ENCODE measurements at regions not wholly inside any gene's neighbourhood (a gene's known extent, or its start where the extent isn't known, plus 50 kb on each side); places are given as distances from the start of the nearest gene placed in this dataset.

DNA sequence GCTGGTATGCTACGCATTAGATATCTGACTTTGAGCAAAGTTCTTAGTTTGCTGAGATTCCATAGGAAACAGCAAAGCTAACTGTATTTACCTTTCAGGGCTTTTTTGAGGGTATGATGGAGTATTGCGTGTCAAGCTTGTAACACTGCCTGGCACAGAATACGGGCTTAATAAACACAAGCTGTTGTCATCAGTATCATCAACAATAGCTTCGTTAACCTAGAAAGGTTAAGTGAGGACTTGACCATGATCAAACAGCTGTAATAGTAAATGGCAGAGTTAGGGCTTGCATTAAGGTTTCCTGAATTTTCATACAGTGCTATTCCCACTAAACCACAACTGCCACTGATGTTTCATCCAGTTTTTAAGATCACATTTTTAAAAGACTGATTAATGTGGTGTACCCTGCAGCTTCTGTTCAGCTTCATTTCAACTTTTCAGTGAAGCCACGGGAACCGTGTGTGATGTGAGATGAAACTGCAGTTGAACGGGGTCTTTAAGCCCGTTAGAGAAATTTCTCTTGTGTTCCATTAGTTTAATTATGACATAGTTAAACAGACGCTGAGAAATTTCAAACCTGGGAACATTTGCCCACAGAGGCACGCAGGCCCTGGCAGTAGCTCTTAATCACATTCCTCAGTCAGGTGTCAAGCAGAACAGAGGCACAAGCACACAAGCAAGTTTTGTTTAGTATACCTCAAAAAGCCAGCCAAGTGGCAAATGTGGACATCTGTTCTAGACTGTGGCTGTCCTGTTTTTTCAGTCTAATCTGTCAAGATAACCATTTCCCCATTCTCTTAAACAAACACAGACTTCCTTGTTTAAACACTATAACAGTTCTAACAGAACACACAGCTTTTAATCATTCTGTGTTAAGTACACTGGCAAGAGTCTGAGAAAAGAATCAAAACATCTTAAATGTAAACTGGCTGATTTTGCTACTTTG, 147.1 kb downstream of the ZNF608 start:
- H3K79me1 ChIP-seq (ENCODE audit: low read length) = no peaks in the 10 kb centered on the region
- H3K18ac ChIP-seq (ENCODE audit: low read length) = peak overlapping the region; percentile 65
- H4K8ac ChIP-seq (ENCODE audit: low read depth, low read length) = no peak overlapping the region
- no peak overlapping the region for H3K4me3 ChIP-seq (ENCODE audit: low read length)
- H3K4ac ChIP-seq (ENCODE audit: low read depth, low read length) = peak overlapping the region; percentile 78
- H3K4me1 ChIP-seq (ENCODE audit: control insufficient read depth, low read depth, low read length) = peaks cover 6% of the 10 kb centered on the region
- no peak overlapping the region for H3K56ac ChIP-seq (ENCODE audit: low read length)
- no peaks in the 10 kb centered on the region for H3K36me3 ChIP-seq (ENCODE audit: control insufficient read depth, insufficient read depth, low read length)
- no peak overlapping the region for H2AK5ac ChIP-seq (ENCODE audit: low read length)
- no CpG with 5 or more reads among the region's 10 CpGs for WGBS (ENCODE audit: extremely low coverage, insufficient coverage, low lambda C conversion rate)
- no peak overlapping the region for H3K4me2 ChIP-seq (ENCODE audit: low read length)
- no peak overlapping the region for H2BK15ac ChIP-seq (replicated peaks; ENCODE audit: low read depth)
- H3K23ac ChIP-seq (ENCODE audit: low read length) = no peak overlapping the region
- H4K5ac ChIP-seq (ENCODE audit: low read length) = no peak overlapping the region
- no peaks in the 10 kb centered on the region for H3K79me2 ChIP-seq (ENCODE audit: control insufficient read depth, insufficient read depth, low read length)
- no peak overlapping the region for H3K27ac ChIP-seq (ENCODE audit: low read depth, low read length)
- H3K27me3 ChIP-seq (ENCODE audit: insufficient read depth, low read length, poor library complexity) = no peaks in the 10 kb centered on the region
- DNase-seq = no peak
- no peak overlapping the region for H2BK5ac ChIP-seq (ENCODE audit: low read length)
- H3K9ac ChIP-seq (ENCODE audit: low read length) = no peak overlapping the region
- H2BK120ac ChIP-seq (ENCODE audit: low read depth, low read length) = no peak overlapping the region

DNA sequence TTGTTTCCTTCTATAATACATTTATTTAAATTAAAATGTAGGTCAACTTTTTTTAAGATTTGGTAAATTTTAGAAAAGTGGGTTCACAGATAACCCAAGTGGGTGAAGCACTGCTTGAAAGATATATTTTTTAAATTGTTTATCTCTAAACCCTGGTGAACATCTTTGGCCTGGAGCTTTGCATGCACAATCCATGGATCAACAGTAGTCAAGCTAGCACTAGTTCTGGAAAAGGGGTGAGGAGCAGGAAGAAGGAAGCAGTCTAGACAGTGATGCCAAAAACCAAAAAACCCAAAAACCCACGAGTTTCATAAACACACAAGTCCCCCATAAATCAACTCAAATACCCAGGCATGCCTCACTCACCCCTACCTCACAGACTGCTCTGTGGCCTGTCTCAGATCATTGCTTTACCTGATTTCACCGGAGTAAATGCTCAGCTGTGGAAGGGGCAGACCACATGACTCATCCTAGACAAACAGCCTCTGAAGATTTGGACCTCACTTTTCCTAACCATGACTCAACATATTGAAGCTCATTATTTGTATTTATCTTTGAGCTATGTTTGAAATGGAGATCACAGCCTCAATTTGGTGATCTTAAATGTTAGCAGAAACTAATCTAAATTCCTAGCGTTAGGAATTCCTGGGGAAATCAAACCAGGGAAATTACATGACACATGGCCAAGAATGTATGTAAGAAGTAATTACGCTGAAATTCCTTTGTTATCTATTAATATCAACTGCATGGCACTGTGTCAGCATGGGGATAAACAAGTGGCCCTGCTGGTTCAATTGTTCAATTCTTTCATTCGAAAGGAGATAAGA, 149.6 kb downstream of the ZNF608 start:
- H3K4ac ChIP-seq (ENCODE audit: low read depth, low read length) = no peak overlapping the region
- no CpG with 5 or more reads among the region's 5 CpGs for WGBS (ENCODE audit: extremely low coverage, insufficient coverage, low lambda C conversion rate)
- peak overlapping the region; percentile 93 for H2AK5ac ChIP-seq (ENCODE audit: low read length)
- peak overlapping the region; percentile 92 for H2BK5ac ChIP-seq (ENCODE audit: low read length)
- no peak overlapping the region for H2BK15ac ChIP-seq (replicated peaks; ENCODE audit: low read depth)
- H3K79me1 ChIP-seq (ENCODE audit: low read length) = no peaks in the 10 kb centered on the region
- H3K56ac ChIP-seq (ENCODE audit: low read length) = peak overlapping the region; percentile 72
- H3K4me2 ChIP-seq (ENCODE audit: low read length) = no peak overlapping the region
- H3K36me3 ChIP-seq (ENCODE audit: control insufficient read depth, insufficient read depth, low read length) = no peaks in the 10 kb centered on the region
- DNase-seq = peak; percentile 91
- peaks cover 6% of the 10 kb centered on the region for H3K4me1 ChIP-seq (ENCODE audit: control insufficient read depth, low read depth, low read length)
- H2BK120ac ChIP-seq (ENCODE audit: low read depth, low read length) = no peak overlapping the region
- H4K8ac ChIP-seq (ENCODE audit: low read depth, low read length) = no peak overlapping the region
- no peaks in the 10 kb centered on the region for H3K27me3 ChIP-seq (ENCODE audit: insufficient read depth, low read length, poor library complexity)
- H3K9ac ChIP-seq (ENCODE audit: low read length) = no peak overlapping the region
- H4K5ac ChIP-seq (ENCODE audit: low read length) = peak overlapping the region; percentile 36
- peak overlapping the region; percentile 0 for H3K27ac ChIP-seq (ENCODE audit: low read depth, low read length)
- H3K23ac ChIP-seq (ENCODE audit: low read length) = no peak overlapping the region
- no peak overlapping the region for H3K18ac ChIP-seq (ENCODE audit: low read length)
- no peak overlapping the region for H3K4me3 ChIP-seq (ENCODE audit: low read length)
- H3K79me2 ChIP-seq (ENCODE audit: control insufficient read depth, insufficient read depth, low read length) = no peaks in the 10 kb centered on the region

DNA sequence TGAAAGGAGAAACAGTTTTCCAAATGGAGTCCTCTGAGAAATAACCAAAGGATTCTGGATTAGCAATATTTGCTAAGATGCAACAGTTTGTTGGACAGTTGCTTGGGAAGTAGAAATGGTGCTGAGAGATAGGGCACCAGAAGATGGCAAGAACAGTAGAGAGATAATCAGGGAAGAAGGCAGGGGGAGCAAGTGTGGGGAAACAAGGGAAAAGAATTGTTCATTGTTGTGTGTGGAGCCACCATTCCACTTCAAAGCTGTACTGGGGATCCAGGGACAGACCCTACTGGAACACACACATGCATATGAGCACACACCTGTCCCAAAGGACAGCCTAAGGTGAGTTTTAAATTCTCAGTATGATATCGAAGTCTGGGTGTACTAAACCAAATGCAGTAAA, 152.5 kb downstream of the ZNF608 start:
- no peak overlapping the region for H3K4ac ChIP-seq (ENCODE audit: low read depth, low read length)
- H3K27me3 ChIP-seq (ENCODE audit: insufficient read depth, low read length, poor library complexity) = no peaks in the 10 kb centered on the region
- no peak overlapping the region for H3K27ac ChIP-seq (ENCODE audit: low read depth, low read length)
- DNase-seq = no peak
- no peaks in the 10 kb centered on the region for H3K36me3 ChIP-seq (ENCODE audit: control insufficient read depth, insufficient read depth, low read length)
- no peaks in the 10 kb centered on the region for H3K79me2 ChIP-seq (ENCODE audit: control insufficient read depth, insufficient read depth, low read length)
- no peak overlapping the region for H3K4me2 ChIP-seq (ENCODE audit: low read length)
- no peak overlapping the region for H3K9ac ChIP-seq (ENCODE audit: low read length)
- H2BK5ac ChIP-seq (ENCODE audit: low read length) = no peak overlapping the region
- no peak overlapping the region for H2BK15ac ChIP-seq (replicated peaks; ENCODE audit: low read depth)
- WGBS (ENCODE audit: extremely low coverage, insufficient coverage, low lambda C conversion rate) = no CpG with 5 or more reads among the region's 1 CpG
- H2BK120ac ChIP-seq (ENCODE audit: low read depth, low read length) = no peak overlapping the region
- H2AK5ac ChIP-seq (ENCODE audit: low read length) = no peak overlapping the region
- peak overlapping the region; percentile 32 for H3K18ac ChIP-seq (ENCODE audit: low read length)
- peaks cover 4% of the 10 kb centered on the region for H3K4me1 ChIP-seq (ENCODE audit: control insufficient read depth, low read depth, low read length)
- H3K56ac ChIP-seq (ENCODE audit: low read length) = no peak overlapping the region
- no peak overlapping the region for H4K8ac ChIP-seq (ENCODE audit: low read depth, low read length)
- no peak overlapping the region for H4K5ac ChIP-seq (ENCODE audit: low read length)
- no peak overlapping the region for H3K23ac ChIP-seq (ENCODE audit: low read length)
- no peaks in the 10 kb centered on the region for H3K79me1 ChIP-seq (ENCODE audit: low read length)
- no peak overlapping the region for H3K4me3 ChIP-seq (ENCODE audit: low read length)

DNA sequence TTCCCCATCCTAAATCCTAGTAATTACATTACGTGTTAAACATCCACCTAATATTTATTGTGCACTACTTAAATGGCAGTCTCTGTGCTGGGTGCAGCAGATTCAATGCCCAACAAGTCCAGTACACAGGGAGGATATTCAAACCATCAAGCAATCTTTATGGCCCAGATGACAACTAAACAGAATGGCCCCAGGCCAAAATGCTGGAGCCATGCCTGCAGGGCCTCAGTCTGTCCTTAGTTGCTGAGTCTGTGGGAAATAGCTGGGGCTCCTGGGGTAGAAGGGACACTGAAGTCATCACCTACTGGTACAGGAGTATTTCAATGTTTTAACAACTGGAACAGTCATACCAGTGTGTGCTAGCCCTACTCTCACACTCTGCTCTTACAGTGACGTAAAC, 153.5 kb downstream of the ZNF608 start:
- Histone ChIP-seq H3K56ac (ENCODE audit: low read length) (no peak overlapping the region), H3K79me1 (ENCODE audit: low read length) (no peaks in the 10 kb centered on the region), H4K5ac (ENCODE audit: low read length) (no peak overlapping the region), H3K18ac (ENCODE audit: low read length) (no peak overlapping the region), H2AK5ac (ENCODE audit: low read length) (no peak overlapping the region), H2BK5ac (ENCODE audit: low read length) (no peak overlapping the region), H3K4me3 (ENCODE audit: low read length) (no peak overlapping the region), H3K4me1 (ENCODE audit: control insufficient read depth, low read depth, low read length) (peaks cover 4% of the 10 kb centered on the region), H3K27me3 (ENCODE audit: insufficient read depth, low read length, poor library complexity) (no peaks in the 10 kb centered on the region), H3K4ac (ENCODE audit: low read depth, low read length) (peak overlapping the region; percentile 41), H3K27ac (ENCODE audit: low read depth, low read length) (no peak overlapping the region), H4K8ac (ENCODE audit: low read depth, low read length) (no peak overlapping the region), H3K9ac (ENCODE audit: low read length) (no peak overlapping the region), H3K23ac (ENCODE audit: low read length) (no peak overlapping the region), H2BK120ac (ENCODE audit: low read depth, low read length) (no peak overlapping the region), H3K36me3 (ENCODE audit: control insufficient read depth, insufficient read depth, low read length) (no peaks in the 10 kb centered on the region), H3K79me2 (ENCODE audit: control insufficient read depth, insufficient read depth, low read length) (no peaks in the 10 kb centered on the region), H2BK15ac (replicated peaks; ENCODE audit: low read depth) (no peak overlapping the region), H3K4me2 (ENCODE audit: low read length) (no peak overlapping the region)
- DNase-seq = no peak
- WGBS (ENCODE audit: extremely low coverage, insufficient coverage, low lambda C conversion rate) = no CpG with 5 or more reads among the region's 2 CpGs

DNA sequence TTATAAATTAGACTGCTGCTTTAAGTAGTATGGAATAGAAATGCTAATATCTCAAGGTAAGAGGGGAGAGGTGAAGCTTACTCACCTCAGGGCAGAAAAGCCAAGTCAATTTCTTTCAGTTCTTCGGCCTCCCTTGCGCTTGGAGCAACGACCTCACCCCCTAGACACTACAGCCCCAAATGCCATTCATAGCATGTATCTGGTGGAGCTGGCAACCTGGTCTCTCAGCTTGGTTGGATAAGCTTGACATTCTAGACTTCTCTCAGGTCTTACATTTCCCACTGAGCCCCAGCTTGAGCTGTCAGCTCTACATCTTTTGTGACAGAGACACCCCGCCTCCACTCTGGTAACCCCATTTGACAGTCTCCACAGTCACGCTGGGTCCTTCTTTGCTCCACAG, 154.9 kb downstream of the ZNF608 start:
- Histone ChIP-seq H4K5ac (ENCODE audit: low read length) (no peak overlapping the region), H2BK5ac (ENCODE audit: low read length) (no peak overlapping the region), H4K8ac (ENCODE audit: low read depth, low read length) (no peak overlapping the region), H3K4ac (ENCODE audit: low read depth, low read length) (no peak overlapping the region), H3K56ac (ENCODE audit: low read length) (no peak overlapping the region), H2BK15ac (replicated peaks; ENCODE audit: low read depth) (no peak overlapping the region), H3K9ac (ENCODE audit: low read length) (no peak overlapping the region), H3K79me1 (ENCODE audit: low read length) (no peaks in the 10 kb centered on the region), H3K79me2 (ENCODE audit: control insufficient read depth, insufficient read depth, low read length) (no peaks in the 10 kb centered on the region), H3K36me3 (ENCODE audit: control insufficient read depth, insufficient read depth, low read length) (no peaks in the 10 kb centered on the region), H2BK120ac (ENCODE audit: low read depth, low read length) (no peak overlapping the region), H3K27ac (ENCODE audit: low read depth, low read length) (no peak overlapping the region), H3K4me3 (ENCODE audit: low read length) (no peak overlapping the region), H3K4me2 (ENCODE audit: low read length) (no peak overlapping the region), H3K18ac (ENCODE audit: low read length) (no peak overlapping the region), H3K4me1 (ENCODE audit: control insufficient read depth, low read depth, low read length) (peaks cover under 1% of the 10 kb centered on the region), H2AK5ac (ENCODE audit: low read length) (no peak overlapping the region), H3K27me3 (ENCODE audit: insufficient read depth, low read length, poor library complexity) (no peaks in the 10 kb centered on the region), H3K23ac (ENCODE audit: low read length) (no peak overlapping the region)
- no CpG with 5 or more reads among the region's 5 CpGs for WGBS (ENCODE audit: extremely low coverage, insufficient coverage, low lambda C conversion rate)
- peak; percentile 81 for DNase-seq

Data from mesendoderm (in vitro differentiated cells).